ENCODE measurements at regions not wholly inside any gene's neighbourhood (a gene's known extent, or its start where the extent isn't known, plus 50 kb on each side); places are given as distances from the start of the nearest gene placed in this dataset.

- TF ChIP-seq ZNF580 (tag by site-specific recombination; IDR thresholded peaks at IDR 0.05) (no peak), ZNF555 (tag by site-specific recombination; conservative IDR thresholded peaks at IDR 0.05) (no peak), ZNF24 (tag by site-specific recombination; IDR thresholded peaks at IDR 0.05) (no peak), ZNF654 (tag by site-specific recombination; IDR thresholded peaks at IDR 0.05; ENCODE audit: low read depth) (no peak), ZNF558 (tag by site-specific recombination; IDR thresholded peaks at IDR 0.05) (no peak), ZNF280D (tag by site-specific recombination; IDR thresholded peaks at IDR 0.05) (no peak)
These were observed 138.5 kb upstream of the PIRT start for GRCh38 chr17:10976401-10976800.
